Umbilical cord (tissue), 1 donor: ENCODE measurements at regions not wholly inside any gene's neighbourhood (a gene's known extent, or its start where the extent isn't known, plus 50 kb on each side); places are given as distances from the start of the nearest gene placed in this dataset.

Experiments used
- DNase-seq: peaks from one replicate; pipeline ENCODE4 v3.0.0-alpha.2; 2015; ENCODE audit warnings: low spot score

DNA sequence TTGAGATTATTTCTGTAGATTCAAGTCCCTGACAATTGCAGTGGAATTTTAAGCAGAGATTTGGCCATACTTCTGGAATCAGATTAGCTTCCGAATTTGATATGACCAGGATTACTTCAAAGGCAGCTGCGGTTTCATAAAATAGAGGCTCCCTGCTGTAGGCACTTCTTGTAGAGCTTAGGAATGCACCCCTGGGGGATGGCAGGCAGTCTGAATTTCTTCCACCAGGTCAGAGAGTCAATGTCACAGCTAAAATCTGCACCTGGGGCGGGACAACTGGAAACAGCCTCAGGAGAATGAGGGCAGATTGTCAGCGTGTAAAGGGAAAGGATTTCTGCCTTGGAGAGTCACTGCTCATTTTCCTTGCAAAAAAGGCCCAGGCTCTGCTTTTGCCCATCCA is 182.6 kb downstream of the ARRDC4 start:
- peak; percentile 17 for DNase-seq

- DNase-seq = no peak
These were observed 183.9 kb downstream of the ARRDC4 start for GRCh38 chr15:98144388-98144787.

- no peak for DNase-seq
These were observed 185.7 kb downstream of the ARRDC4 start for GRCh38 chr15:98146031-98146820.

DNA sequence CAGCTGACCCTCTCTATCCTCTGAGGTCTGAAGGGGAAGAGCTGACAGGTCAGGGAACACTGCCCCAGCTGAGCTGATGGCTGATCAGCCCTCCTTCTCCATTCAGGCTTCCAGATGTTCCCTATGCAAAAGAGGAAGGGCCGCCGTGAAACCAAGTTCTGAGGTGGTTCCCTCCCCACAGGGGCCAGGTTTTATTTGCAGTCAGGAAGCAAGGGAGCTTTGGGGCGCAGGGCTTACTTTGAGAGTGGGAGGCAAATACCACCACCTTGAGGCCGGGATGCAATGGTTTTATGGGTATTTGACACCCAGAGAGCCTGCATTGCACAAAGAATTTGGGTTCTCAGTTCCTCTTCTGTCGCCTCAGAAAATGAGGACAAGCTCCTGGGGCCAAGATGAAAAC is 186.9 kb downstream of the ARRDC4 start:
- DNase-seq = no peak

GRCh38 chr15:98150084-98150483 is 189.6 kb downstream of the ARRDC4 start:
- no peak for DNase-seq

- no peak for DNase-seq
These were observed 190.0 kb downstream of the ARRDC4 start for GRCh38 chr15:98150536-98150935.

DNA sequence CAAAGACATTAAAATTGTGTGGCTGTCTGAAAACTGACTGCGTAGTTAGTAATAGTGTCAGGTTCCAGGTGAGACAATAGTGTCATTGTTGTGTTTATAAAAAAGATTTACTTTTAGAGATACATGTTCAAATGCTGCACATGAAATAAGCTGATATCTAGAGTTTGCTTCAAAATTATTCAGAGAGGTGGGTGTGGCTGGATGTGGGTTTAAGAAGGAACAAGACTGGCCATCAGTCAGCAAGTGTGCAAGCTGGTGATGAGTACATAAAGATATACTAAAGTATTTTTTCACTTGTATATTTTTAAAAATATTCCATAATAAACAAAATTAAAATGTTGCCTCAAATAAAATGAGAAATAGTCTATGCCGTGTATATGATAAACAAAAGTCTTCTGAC is 190.6 kb downstream of the ARRDC4 start:
- no peak for DNase-seq

DNA sequence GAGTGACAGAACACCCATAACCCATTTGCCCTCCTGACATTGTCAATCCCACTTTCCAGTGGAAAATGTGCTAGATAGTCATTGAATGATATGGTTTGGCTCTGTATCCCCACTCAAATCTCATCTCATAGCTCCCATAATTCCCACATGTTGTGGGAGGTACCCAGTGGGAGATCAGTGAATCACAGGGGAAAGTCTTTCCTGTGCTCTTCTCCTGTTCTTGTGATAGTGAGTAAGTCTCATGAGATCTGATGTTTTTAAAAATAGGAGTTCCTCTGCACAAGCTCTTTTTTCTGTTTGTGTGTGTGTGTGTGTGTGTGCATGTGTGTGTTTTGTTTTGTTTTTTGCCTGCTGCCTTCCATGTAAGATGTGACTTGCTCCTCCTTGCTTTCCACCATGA is 191.7 kb downstream of the ARRDC4 start:
- no peak for DNase-seq

DNA sequence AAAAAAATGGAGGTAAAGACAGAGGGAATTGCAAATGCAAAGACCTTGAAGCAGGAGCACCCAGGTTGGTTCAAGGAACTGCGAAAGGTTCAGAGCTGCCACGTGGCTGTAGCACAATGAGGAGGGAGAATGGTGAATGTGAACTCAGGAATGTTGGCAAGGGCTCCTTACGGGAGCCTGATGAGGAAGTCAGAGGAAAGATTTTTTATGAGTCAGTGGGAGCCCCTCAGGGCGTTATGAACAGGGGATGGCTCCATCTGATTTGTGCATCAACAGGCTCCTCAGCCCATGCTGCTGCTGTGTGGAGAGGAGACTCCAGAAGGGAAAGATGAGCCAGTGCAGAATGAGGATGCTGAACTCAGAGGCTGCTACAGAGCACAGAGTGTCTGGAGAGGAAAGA is 194.4 kb downstream of the ARRDC4 start:
- peak; percentile 19 for DNase-seq

DNA sequence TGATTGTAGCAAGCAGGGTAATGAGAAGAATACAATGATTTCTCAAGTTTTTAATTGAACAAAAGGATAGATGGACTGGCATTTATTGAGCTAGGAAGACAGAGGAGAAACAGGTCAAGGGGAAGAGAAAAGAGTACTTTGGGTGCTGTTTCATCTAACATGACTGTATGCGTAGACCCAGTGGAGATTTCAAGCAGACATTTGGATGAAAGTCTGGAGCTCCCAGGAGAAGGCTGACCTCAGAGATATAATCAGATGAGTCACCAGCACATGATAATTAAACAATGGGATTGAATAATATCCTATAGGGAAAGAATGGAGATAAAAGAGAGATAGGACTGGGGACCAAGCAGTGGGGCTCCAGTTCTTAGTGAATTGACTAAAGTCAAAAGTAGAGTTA is 194.9 kb downstream of the ARRDC4 start:
- no peak for DNase-seq

DNA sequence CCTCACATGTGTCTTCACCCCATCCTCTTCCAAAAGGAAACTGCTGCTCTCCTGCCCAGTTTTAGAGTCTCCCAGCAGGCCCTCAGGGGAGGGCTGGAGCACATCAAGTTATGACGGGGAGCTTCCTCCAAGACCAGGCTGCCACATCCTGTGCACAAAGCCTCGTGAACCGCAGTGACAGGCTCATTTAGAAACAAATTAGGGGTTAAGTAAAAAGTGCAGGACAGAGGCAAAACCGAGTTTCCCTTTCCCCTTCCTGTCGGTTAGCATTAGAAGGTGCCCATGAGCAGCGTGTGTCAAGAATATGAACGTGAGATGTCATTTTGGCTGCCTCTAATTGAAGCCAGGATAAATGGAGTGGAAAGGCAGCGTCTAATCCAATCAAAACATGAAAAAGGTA is 199.7 kb downstream of the ARRDC4 start:
- no peak for DNase-seq

GRCh38 chr15:98163319-98164045 is 203.0 kb downstream of the ARRDC4 start:
- DNase-seq = no peak

DNA sequence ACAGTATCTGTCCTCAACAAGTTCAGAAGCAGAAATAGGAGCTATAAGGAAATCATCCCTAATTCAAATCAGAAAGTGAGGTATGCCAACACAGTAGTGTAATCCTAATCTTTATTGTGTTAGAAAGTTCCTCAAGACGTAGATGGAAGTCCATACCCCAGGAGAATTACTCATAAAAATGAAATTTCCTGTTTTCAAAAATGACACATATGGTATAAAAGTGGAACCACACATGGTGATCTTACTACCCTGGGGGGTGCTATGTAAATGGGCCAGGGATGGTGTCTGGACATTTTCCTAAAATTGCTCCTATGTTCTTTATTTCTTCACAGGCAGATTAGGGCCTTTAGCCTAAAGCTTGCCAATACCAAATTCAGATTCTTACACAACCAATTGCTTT is 204.1 kb downstream of the ARRDC4 start:
- DNase-seq = no peak

DNA sequence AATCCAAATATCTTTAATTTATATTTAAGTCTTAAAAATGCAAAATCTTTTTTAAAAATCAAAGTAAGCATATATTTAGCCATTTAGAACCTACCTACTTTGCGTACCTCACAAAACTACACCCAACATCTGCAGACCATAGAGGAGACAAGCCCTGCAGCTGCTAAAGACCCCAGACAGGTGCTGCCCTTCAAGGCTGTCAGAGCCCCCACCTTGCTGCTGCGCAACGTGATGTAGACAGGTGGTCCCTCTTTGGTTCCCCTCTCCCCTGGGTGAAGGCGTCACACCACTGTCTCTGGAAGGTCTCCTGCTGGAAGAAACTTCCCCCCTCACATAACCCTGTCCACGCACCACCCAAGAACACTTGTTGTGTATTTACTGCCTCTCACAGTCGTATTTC is 204.5 kb downstream of the ARRDC4 start:
- no peak for DNase-seq

DNA sequence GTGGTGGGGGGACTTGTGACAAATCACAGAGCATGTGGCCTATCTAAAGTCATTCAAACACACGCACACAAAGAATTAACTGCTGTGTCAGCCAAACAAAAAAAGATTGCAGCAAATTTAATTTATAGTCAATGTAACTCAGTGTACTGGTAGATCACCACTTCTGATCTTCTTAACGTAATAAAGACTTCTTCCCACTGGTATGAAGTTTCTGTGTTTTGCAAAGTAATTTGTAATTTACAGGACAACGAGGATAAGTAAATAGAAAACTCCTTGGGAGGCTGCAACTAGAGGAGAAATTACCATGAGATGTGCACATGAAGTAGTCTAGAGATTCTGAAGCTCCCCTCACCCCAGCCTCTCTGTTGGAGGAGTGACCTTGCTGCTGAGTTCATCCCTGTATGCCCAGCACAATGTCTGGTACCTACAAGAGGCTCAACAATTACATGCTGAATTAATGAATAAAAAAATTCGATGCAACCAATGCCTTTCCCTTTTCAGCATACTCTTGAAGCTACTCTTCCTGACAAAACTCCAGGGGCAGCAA is 207.3 kb downstream of the ARRDC4 start:
- no peak for DNase-seq

DNA sequence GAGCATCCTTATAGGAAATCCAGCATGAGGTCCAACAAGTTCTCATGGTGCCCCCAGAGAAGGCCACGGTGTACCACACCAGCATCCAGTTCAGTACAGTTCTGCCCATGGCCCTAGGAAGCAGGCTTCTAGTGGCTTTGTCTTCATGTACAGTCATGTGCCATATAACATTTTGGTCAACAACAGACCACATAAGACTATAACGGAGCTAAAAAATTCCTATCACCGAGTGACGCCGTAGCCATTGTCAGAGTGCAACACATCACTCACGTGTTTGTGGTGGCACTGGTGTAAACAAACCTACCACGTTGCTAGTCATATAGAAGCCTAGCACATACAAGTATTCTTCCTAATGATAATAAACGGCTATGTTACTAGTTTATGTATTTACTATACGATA is 209.0 kb downstream of the ARRDC4 start:
- no peak for DNase-seq

- DNase-seq = no peak
These were observed 213.8 kb downstream of the ARRDC4 start for GRCh38 chr15:98174286-98174685.

- DNase-seq = no peak
These were observed 214.3 kb downstream of the ARRDC4 start for GRCh38 chr15:98174841-98175240.

- peak; percentile 83 for DNase-seq
These were observed 217.6 kb downstream of the ARRDC4 start for GRCh38 chr15:98177966-98178592.

DNA sequence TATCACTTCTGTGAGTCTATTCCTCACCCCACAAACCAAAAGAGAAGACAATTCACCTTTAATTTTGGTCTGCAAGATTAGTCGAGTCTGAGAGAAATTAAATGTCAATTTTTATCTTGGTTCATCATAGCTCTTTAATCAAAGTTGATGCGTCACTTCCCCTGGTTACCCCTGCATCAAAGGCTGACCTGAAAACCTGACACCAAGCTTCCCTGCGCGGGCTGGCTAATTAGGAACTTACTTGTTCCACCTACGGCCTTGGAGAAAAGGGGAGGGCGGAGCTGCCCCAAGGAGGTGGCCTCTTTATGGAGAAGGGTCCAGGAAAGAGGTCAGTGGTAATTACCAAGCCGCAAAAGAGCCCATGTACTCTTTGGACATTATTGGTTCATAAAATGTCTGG is 218.4 kb downstream of the ARRDC4 start:
- DNase-seq = no peak

- no peak for DNase-seq
These were observed 227.0 kb downstream of the ARRDC4 start for GRCh38 chr15:98187549-98187948.

DNA sequence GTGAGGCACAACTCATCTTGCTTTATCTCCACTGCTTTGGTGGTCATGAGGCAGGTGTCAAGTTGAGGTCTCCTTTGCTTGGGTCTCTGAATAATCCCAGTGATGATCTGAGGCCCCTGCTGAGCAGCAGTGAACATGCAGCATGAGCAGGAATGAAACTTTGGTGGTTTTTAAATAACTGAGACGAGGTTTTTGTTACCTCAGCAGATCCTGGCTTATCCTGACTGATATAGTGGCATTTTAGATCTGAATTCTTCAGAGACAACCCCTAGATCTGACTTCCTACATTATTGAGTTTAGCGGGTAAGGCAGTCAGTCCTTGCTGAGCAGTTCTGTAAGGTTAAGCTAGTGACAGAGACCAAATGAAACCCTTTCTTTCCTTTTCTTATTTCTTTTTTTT is 230.4 kb downstream of the ARRDC4 start:
- no peak for DNase-seq

DNA sequence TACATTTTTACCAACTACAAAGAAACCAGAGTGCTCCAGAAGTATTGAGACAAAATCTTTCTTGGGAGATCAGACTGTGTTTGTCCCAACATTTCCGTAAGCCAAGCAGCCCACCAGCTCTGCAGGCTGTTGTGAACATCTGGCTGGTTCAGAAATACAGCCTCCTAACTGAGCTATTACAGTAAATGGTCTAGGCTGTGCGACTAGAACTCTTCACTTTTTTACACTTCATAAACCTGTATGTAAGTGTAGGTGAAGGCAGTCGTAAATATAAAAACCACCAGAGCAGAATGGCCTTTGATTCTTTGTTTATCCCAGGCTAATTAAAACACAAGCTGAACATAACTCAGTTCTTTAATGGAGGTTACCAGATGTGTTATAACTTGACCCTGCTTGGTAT is 235.3 kb downstream of the ARRDC4 start:
- no peak for DNase-seq
